ENCODE measurements at regions not wholly inside any gene's neighbourhood (a gene's known extent, or its start where the extent isn't known, plus 50 kb on each side); places are given as distances from the start of the nearest gene placed in this dataset.

GRCh38 chr9:8115570-8115969 lies 316.0 kb upstream of the DMAC1 start:
- peaks cover under 1% of the 10 kb centered on the region for H3K27me3 Mint-ChIP-seq (ENCODE audit: unreplicated experiment)
- TF ChIP-seq CTCF (IDR thresholded peaks at IDR 0.05; ENCODE audit: partially characterized antibody, unreplicated experiment) = no peak
- peaks cover 1% of the 10 kb centered on the region for H3K9me3 Mint-ChIP-seq (ENCODE audit: unreplicated experiment)
- no peak for DNase-seq
- no peak overlapping the region for H3K4me3 Mint-ChIP-seq (ENCODE audit: unreplicated experiment)
- H3K36me3 Mint-ChIP-seq (ENCODE audit: unreplicated experiment) = no peaks in the 10 kb centered on the region
- H3K4me1 Mint-ChIP-seq (ENCODE audit: low read depth, unreplicated experiment) = no peaks in the 10 kb centered on the region
- H3K27ac Mint-ChIP-seq (ENCODE audit: unreplicated experiment) = no peak overlapping the region

GRCh38 chr9:8114826-8115225 lies 315.2 kb upstream of the DMAC1 start:
- H3K27me3 Mint-ChIP-seq (ENCODE audit: unreplicated experiment) = no peaks in the 10 kb centered on the region

GRCh38 chr9:8106362-8106761 lies 306.8 kb upstream of the DMAC1 start:
- Mint-ChIP-seq H3K27ac (ENCODE audit: unreplicated experiment) (no peak overlapping the region), H3K4me3 (ENCODE audit: unreplicated experiment) (no peak overlapping the region), H3K36me3 (ENCODE audit: unreplicated experiment) (no peaks in the 10 kb centered on the region), H3K4me1 (ENCODE audit: low read depth, unreplicated experiment) (no peaks in the 10 kb centered on the region), H3K9me3 (ENCODE audit: unreplicated experiment) (peaks cover 1% of the 10 kb centered on the region), H3K27me3 (ENCODE audit: unreplicated experiment) (no peaks in the 10 kb centered on the region)
- no peak for TF ChIP-seq CTCF (IDR thresholded peaks at IDR 0.05; ENCODE audit: partially characterized antibody, unreplicated experiment)
- no peak for DNase-seq

More at GRCh38 chr9:8114826-8115225, 315.2 kb upstream of the DMAC1 start:
- Mint-ChIP-seq H3K27ac (ENCODE audit: unreplicated experiment) (no peak overlapping the region), H3K4me1 (ENCODE audit: low read depth, unreplicated experiment) (no peaks in the 10 kb centered on the region), H3K36me3 (ENCODE audit: unreplicated experiment) (no peaks in the 10 kb centered on the region), H3K9me3 (ENCODE audit: unreplicated experiment) (no peaks in the 10 kb centered on the region), H3K4me3 (ENCODE audit: unreplicated experiment) (no peak overlapping the region)
- no peak for DNase-seq
- TF ChIP-seq CTCF (IDR thresholded peaks at IDR 0.05; ENCODE audit: partially characterized antibody, unreplicated experiment) = no peak

- no peak overlapping the region for H3K27ac Mint-ChIP-seq (ENCODE audit: unreplicated experiment)
- no peak for TF ChIP-seq CTCF (IDR thresholded peaks at IDR 0.05; ENCODE audit: partially characterized antibody, unreplicated experiment)
- no peaks in the 10 kb centered on the region for H3K36me3 Mint-ChIP-seq (ENCODE audit: unreplicated experiment)
- no peaks in the 10 kb centered on the region for H3K27me3 Mint-ChIP-seq (ENCODE audit: unreplicated experiment)
- no peaks in the 10 kb centered on the region for H3K4me1 Mint-ChIP-seq (ENCODE audit: low read depth, unreplicated experiment)
- no peak overlapping the region for H3K4me3 Mint-ChIP-seq (ENCODE audit: unreplicated experiment)
- H3K9me3 Mint-ChIP-seq (ENCODE audit: unreplicated experiment) = peaks cover 1% of the 10 kb centered on the region
- no peak for DNase-seq
Observed at GRCh38 chr9:8101607-8102006, 302.0 kb upstream of the DMAC1 start.

GRCh38 chr9:8096091-8096490 lies 296.5 kb upstream of the DMAC1 start:
- Mint-ChIP-seq H3K27ac (ENCODE audit: unreplicated experiment) (no peak overlapping the region), H3K9me3 (ENCODE audit: unreplicated experiment) (no peaks in the 10 kb centered on the region), H3K4me3 (ENCODE audit: unreplicated experiment) (no peak overlapping the region), H3K27me3 (ENCODE audit: unreplicated experiment) (no peaks in the 10 kb centered on the region), H3K4me1 (ENCODE audit: low read depth, unreplicated experiment) (peaks cover 2% of the 10 kb centered on the region), H3K36me3 (ENCODE audit: unreplicated experiment) (no peaks in the 10 kb centered on the region)
- no peak for TF ChIP-seq CTCF (IDR thresholded peaks at IDR 0.05; ENCODE audit: partially characterized antibody, unreplicated experiment)
- DNase-seq = no peak

Measured in glutamatergic neuron (in vitro differentiated cells).